Activated CD8-positive, alpha-beta memory T cell treated with anti-CD3 and anti-CD28 coated beads for 1 hour (primary cell): ENCODE measurements at regions not wholly inside any gene's neighbourhood (a gene's known extent, or its start where the extent isn't known, plus 50 kb on each side); places are given as distances from the start of the nearest gene placed in this dataset.
"Not testable (repeated sequence)": the region's sequence is repeated elsewhere in the genome, so short reads cannot be mapped to it uniquely, and the experiment has no call there.

Source experiments
- DNase-seq, 2 donors: peaks; one replicate each; pipeline ENCODE4 v3.0.0-alpha.2; 2020; ENCODE audit warnings: low read depth in 1 of 2; ENCODE audit errors: extremely low read depth in 1 of 2

- DNase-seq = no peak
These were observed 193.2 kb downstream of the GOLGA6L6 start for GRCh38 chr15:20348291-20348899.

GRCh38 chr15:20346082-20346805, 195.4 kb downstream of the GOLGA6L6 start:
- no peak for DNase-seq

- DNase-seq = no peak
These were observed 196.1 kb downstream of the GOLGA6L6 start for GRCh38 chr15:20345401-20345958.

GRCh38 chr15:20344601-20345400, 196.8 kb downstream of the GOLGA6L6 start:
- DNase-seq = no peak

GRCh38 chr15:20343395-20344211, 198.0 kb downstream of the GOLGA6L6 start:
- not testable (repeated sequence) for DNase-seq

GRCh38 chr15:20342601-20343394, 198.8 kb downstream of the GOLGA6L6 start:
- DNase-seq = not testable (repeated sequence)

- no peak for DNase-seq
These were observed 199.5 kb downstream of the GOLGA6L6 start for GRCh38 chr15:20341901-20342600.

GRCh38 chr15:20340931-20341661, 200.5 kb downstream of the GOLGA6L6 start:
- no peak for DNase-seq

- DNase-seq = no peak
These were observed 201.2 kb downstream of the GOLGA6L6 start for GRCh38 chr15:20340331-20340811.

- not testable (repeated sequence) for DNase-seq
These were observed 202.4 kb downstream of the GOLGA6L6 start for GRCh38 chr15:20339086-20339791.

GRCh38 chr15:20338671-20339070, 202.9 kb downstream of the GOLGA6L6 start:
- not testable (repeated sequence) for DNase-seq

- not testable (repeated sequence) for DNase-seq
These were observed 204.4 kb downstream of the GOLGA6L6 start for GRCh38 chr15:20337238-20337637.

- not testable (repeated sequence) for DNase-seq
These were observed 207.1 kb downstream of the GOLGA6L6 start for GRCh38 chr15:20334451-20334850.

GRCh38 chr15:20325751-20326150, 215.8 kb downstream of the GOLGA6L6 start:
- not testable (repeated sequence) for DNase-seq

GRCh38 chr15:20317132-20317531, 224.5 kb downstream of the GOLGA6L6 start:
- DNase-seq = not testable (repeated sequence)

- DNase-seq = not testable (repeated sequence)
These were observed 230.5 kb downstream of the GOLGA6L6 start for GRCh38 chr15:20311014-20311680.

GRCh38 chr15:20310603-20311002, 231.0 kb downstream of the GOLGA6L6 start:
- DNase-seq = no peak
